ENCODE measurements at regions not wholly inside any gene's neighbourhood (a gene's known extent, or its start where the extent isn't known, plus 50 kb on each side); places are given as distances from the start of the nearest gene placed in this dataset.
A peak's percentile ranks its signal among the peaks of the same experiment; 100 is the strongest.

- no peak for DNase-seq
These were observed 77.7 kb upstream of the LRRC55 start for GRCh38 chr11:57103899-57104605.

- no peak for DNase-seq
These were observed 72.4 kb upstream of the LRRC55 start for GRCh38 chr11:57109331-57109730.

- no peak for DNase-seq
These were observed 70.1 kb upstream of the LRRC55 start for GRCh38 chr11:57111619-57112018.

DNA sequence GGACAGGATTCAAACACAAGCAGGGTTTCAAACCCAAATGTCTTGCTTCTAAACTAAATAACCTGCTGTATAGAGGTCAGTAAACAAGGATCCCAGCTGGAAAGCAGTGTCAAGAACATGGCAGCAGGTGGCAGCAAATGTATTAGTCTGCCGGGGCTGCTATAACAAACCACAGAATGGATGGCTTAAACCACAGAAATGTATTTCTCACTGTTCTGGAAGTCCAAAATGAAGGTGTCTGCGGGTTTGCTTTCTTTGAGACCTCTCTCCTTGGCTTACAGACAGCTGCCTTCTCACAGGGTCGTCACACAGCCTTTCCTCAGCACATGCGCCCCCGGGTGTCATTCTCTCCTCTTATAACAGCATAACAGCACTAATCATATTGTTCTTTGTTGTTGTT lies 65.1 kb upstream of the LRRC55 start:
- DNase-seq, result peak; percentile 40

- DNase-seq, result no peak
These were observed 61.4 kb upstream of the LRRC55 start for GRCh38 chr11:57120192-57120965.

- no peak for DNase-seq
These were observed 59.8 kb upstream of the LRRC55 start for GRCh38 chr11:57121996-57122395.

- DNase-seq, result no peak
These were observed 58.2 kb upstream of the LRRC55 start for GRCh38 chr11:57123590-57123989.

- DNase-seq, result no peak
These were observed 57.2 kb upstream of the LRRC55 start for GRCh38 chr11:57124505-57124904.

- no peak for DNase-seq
These were observed 56.8 kb upstream of the LRRC55 start for GRCh38 chr11:57124917-57125316.

- DNase-seq, result no peak
These were observed 54.9 kb upstream of the LRRC55 start for GRCh38 chr11:57126766-57127400.

DNA sequence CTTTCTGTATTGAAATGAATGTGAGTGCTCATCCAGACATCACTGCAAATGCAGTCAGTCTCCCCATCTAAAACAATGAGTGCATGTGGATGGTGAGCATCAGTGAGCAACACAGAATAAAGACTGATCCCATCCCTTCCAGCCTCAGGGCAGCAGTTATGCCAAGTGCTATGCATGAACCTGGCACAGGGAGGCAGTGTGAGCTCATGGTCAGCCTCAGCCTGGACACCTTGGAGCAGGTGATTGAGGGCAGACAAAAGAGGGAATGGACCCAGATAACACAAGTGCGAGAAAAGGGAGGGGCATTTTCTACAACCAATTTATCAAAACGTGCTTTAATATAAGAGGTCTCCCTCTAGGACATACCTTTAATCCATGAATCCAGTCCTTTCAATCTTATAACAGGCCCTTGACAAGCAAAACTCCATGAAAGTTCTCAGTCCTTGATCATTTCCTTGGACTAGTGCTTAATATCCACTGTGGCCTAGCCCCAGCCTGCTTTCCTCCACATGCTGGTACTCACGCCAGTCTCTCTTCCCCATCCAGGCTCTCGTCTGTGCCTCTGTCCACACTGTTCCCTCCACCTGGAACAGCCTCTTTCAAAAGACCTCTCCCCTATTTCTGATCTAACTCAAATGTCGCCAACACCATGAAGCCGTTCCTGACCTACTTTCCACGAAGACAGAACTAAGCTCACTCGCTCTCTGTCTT lies 50.5 kb upstream of the LRRC55 start:
- DNase-seq, result peak; percentile 4
